ENCODE measurements at regions not wholly inside any gene's neighbourhood (a gene's known extent, or its start where the extent isn't known, plus 50 kb on each side); places are given as distances from the start of the nearest gene placed in this dataset.

DNA sequence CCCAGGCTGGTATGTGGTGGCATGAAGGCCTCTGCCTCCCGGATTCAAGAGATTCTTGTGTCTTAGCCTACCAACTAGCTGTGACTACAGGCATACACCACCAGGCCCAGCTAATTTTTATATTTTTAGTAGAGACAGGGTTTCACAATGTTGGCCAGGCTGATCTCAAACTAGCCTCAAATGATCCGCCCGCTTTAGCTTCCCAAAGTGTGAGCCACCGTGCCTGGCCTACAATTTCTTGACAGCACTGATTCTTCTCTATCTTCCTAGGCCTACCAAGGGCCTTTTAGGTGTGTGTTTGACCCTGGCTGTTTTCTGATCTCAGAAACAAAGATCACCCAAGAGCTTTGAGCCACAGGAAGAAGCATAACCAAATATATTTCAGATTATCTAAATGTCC lies 540.8 kb upstream of the ADAMTS5 start:
- no peaks in the 10 kb centered on the region for H3K4me1 Mint-ChIP-seq
- H3K4me3 Mint-ChIP-seq: no peak overlapping the region
- no peak overlapping the region for H3K4me3 ChIP-seq (ENCODE audit: low read length)
- no peaks in the 10 kb centered on the region for H3K36me3 ChIP-seq (ENCODE audit: control insufficient read depth in 2 of 3, insufficient read depth in 3 of 3, low read length in 3 of 3)
- H3K9me3 Mint-ChIP-seq: peaks cover 0 to 6% (median 0%) of the 10 kb centered on the region in 11 donors
- no peaks in the 10 kb centered on the region for H3K4me1 ChIP-seq (ENCODE audit: control insufficient read depth in 2 of 2, insufficient read depth in 2 of 2, low read length in 2 of 2)
- CTCF ChIA-PET: no interaction called here
- no peak overlapping the region for H3K27ac ChIP-seq (ENCODE audit: low read depth, low read length)
- no peaks in the 10 kb centered on the region for H3K27me3 Mint-ChIP-seq
- POLR2A ChIA-PET: no interaction called here
- no peak overlapping the region for H3K27ac Mint-ChIP-seq
- no peaks in the 10 kb centered on the region for H3K36me3 Mint-ChIP-seq
- intact Hi-C loops (cut with micrococcal nuclease): no loop called here
- DNase-seq (no peak), ATAC-seq (no peak)
- no peaks in the 10 kb centered on the region for H3K27me3 ChIP-seq (ENCODE audit: control insufficient read depth in 2 of 2, insufficient read depth in 2 of 2, low read length in 2 of 2)
- no peaks in the 10 kb centered on the region for H3K9me3 ChIP-seq (ENCODE audit: control insufficient read depth in 2 of 3, low read length in 3 of 3)

DNA sequence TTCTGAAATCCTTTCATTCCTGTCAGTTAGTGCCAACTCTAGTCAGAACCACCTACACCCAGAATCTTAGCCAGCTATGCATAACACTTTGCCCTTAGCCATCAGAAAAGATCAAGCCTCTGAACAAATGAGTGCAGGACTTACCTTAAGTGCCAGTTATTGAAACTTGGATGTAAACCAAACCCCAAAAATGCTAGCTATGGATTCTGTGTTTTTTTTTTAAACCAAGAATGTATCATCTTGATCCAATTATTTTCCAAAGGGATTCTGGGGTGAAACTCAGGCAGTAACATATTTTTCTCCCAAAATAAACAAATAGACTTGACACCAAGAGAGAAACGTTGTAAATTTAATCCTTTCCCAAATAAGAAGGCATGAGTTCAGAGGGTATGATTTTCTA lies 538.6 kb upstream of the ADAMTS5 start:
- DNase-seq (no peak), ATAC-seq (no peak)
- Histone ChIP-seq H3K4me3 (ENCODE audit: low read length) (no peak overlapping the region), H3K27ac (ENCODE audit: low read depth, low read length) (no peak overlapping the region), H3K27me3 (ENCODE audit: control insufficient read depth in 2 of 2, insufficient read depth in 2 of 2, low read length in 2 of 2) (no peaks in the 10 kb centered on the region), H3K9me3 (ENCODE audit: control insufficient read depth in 2 of 3, low read length in 3 of 3) (no peaks in the 10 kb centered on the region), H3K4me1 (ENCODE audit: control insufficient read depth in 2 of 2, insufficient read depth in 2 of 2, low read length in 2 of 2) (no peaks in the 10 kb centered on the region), H3K36me3 (ENCODE audit: control insufficient read depth in 2 of 3, insufficient read depth in 3 of 3, low read length in 3 of 3) (no peaks in the 10 kb centered on the region)
- intact Hi-C loops (cut with micrococcal nuclease): no loop called here
- no peak overlapping the region for H3K27ac Mint-ChIP-seq
- CTCF ChIA-PET: no interaction called here
- H3K4me3 Mint-ChIP-seq: no peak overlapping the region
- POLR2A ChIA-PET: no interaction called here
- H3K4me1 Mint-ChIP-seq: no peaks in the 10 kb centered on the region
- peaks cover 0 to 2% (median 0%) of the 10 kb centered on the region in 11 donors for H3K9me3 Mint-ChIP-seq
- H3K36me3 Mint-ChIP-seq: no peaks in the 10 kb centered on the region
- H3K27me3 Mint-ChIP-seq: no peaks in the 10 kb centered on the region

DNA sequence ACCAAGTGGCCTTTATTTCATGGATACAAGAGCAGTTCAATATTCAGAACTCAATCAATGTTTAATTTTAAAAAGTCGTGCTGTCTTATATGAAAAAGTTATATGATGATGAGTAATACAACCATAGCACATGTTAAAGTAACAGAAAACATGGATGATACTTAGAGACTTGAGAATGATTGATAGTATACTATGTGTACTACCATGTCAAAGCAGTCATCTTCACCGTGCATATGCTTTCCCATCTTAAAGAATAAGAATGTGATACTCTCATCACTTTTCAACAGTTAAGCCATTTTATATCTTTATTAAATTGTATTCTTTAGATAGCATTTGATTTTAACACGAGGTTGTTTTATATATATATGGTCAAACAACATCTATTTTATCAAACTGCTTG lies 535.9 kb upstream of the ADAMTS5 start:
- no peak for ATAC-seq
- H3K27me3 Mint-ChIP-seq: no peaks in the 10 kb centered on the region
- H3K9me3 Mint-ChIP-seq: peaks cover 0 to 2% (median 0%) of the 10 kb centered on the region in 11 donors
- Histone ChIP-seq H3K9me3 (ENCODE audit: control insufficient read depth in 2 of 3, low read length in 3 of 3) (no peaks in the 10 kb centered on the region), H3K4me3 (ENCODE audit: low read length) (no peak overlapping the region), H3K27me3 (ENCODE audit: control insufficient read depth in 2 of 2, insufficient read depth in 2 of 2, low read length in 2 of 2) (no peaks in the 10 kb centered on the region), H3K36me3 (ENCODE audit: control insufficient read depth in 2 of 3, insufficient read depth in 3 of 3, low read length in 3 of 3) (no peaks in the 10 kb centered on the region), H3K4me1 (ENCODE audit: control insufficient read depth in 2 of 2, insufficient read depth in 2 of 2, low read length in 2 of 2) (no peaks in the 10 kb centered on the region), H3K27ac (ENCODE audit: low read depth, low read length) (no peak overlapping the region)
- H3K27ac Mint-ChIP-seq: no peak overlapping the region
- H3K36me3 Mint-ChIP-seq: no peaks in the 10 kb centered on the region
- no peak overlapping the region for H3K4me3 Mint-ChIP-seq
- H3K4me1 Mint-ChIP-seq: no peaks in the 10 kb centered on the region
- CTCF ChIA-PET: no interaction called here
- intact Hi-C loops (cut with micrococcal nuclease): no loop called here
- DNase-seq: no peak
- POLR2A ChIA-PET: no interaction called here

DNA sequence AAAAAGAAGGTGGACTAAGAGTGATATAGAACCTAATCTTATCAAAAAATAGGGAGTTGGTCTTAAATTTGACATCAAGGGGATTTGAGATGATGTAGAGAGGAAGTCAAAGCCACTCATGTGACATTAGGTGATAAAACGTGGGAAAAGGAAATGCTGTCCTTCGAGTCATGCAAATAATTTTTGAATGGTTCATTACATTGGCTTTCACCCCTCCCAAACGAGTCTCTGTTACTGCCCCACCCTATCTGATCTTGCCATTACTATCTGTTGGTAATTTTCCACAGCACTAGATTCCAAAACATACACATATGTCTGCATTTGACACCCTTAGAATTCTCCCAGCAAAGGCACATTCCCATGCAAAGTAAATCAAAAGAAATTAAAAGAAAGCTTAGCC lies 531.1 kb upstream of the ADAMTS5 start:
- no peak for ATAC-seq
- Mint-ChIP-seq H3K36me3 (no peaks in the 10 kb centered on the region), H3K4me1 (no peaks in the 10 kb centered on the region), H3K9me3 (peaks cover 0 to 2% (median 0%) of the 10 kb centered on the region in 11 donors), H3K27ac (no peak overlapping the region), H3K27me3 (no peaks in the 10 kb centered on the region), H3K4me3 (no peak overlapping the region)
- intact Hi-C loops (cut with micrococcal nuclease): no loop called here
- H3K4me3 ChIP-seq (ENCODE audit: low read length): no peak overlapping the region
- H3K36me3 ChIP-seq (ENCODE audit: control insufficient read depth in 2 of 3, insufficient read depth in 3 of 3, low read length in 3 of 3): no peaks in the 10 kb centered on the region
- DNase-seq: no peak
- no peaks in the 10 kb centered on the region for H3K27me3 ChIP-seq (ENCODE audit: control insufficient read depth in 2 of 2, insufficient read depth in 2 of 2, low read length in 2 of 2)
- no peaks in the 10 kb centered on the region for H3K4me1 ChIP-seq (ENCODE audit: control insufficient read depth in 2 of 2, insufficient read depth in 2 of 2, low read length in 2 of 2)
- ChIA-PET CTCF (no interaction called here), POLR2A (no interaction called here)
- no peaks in the 10 kb centered on the region for H3K9me3 ChIP-seq (ENCODE audit: control insufficient read depth in 2 of 3, low read length in 3 of 3)
- H3K27ac ChIP-seq (ENCODE audit: low read depth, low read length): no peak overlapping the region

DNA sequence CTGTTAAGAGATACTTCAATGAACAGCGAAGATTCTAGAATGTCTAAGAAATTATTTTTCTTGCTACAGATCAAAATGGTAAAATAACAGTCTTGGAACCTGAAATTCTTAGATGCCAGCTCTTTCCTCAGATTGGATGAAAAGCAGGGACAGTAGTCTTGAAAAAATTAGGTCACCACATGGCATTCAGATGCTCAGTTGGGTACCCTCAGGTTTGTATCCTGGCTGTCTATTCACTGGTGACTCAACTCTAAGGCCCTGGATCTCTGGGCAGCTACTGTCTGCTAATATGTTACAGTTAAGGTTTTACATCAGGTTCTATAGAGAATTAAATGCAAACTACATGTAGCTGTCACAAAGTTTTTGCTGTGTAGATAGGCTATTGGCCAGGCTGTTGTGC lies 528.9 kb upstream of the ADAMTS5 start:
- POLR2A ChIA-PET: no interaction called here
- peaks cover 0 to 5% (median 0%) of the 10 kb centered on the region in 11 donors for H3K9me3 Mint-ChIP-seq
- no peak overlapping the region for H3K27ac ChIP-seq (ENCODE audit: low read depth, low read length)
- H3K4me3 Mint-ChIP-seq: no peak overlapping the region
- no peaks in the 10 kb centered on the region for H3K27me3 ChIP-seq (ENCODE audit: control insufficient read depth in 2 of 2, insufficient read depth in 2 of 2, low read length in 2 of 2)
- ATAC-seq (no peak), DNase-seq (no peak)
- H3K27ac Mint-ChIP-seq: no peak overlapping the region
- H3K9me3 ChIP-seq (ENCODE audit: control insufficient read depth in 2 of 3, low read length in 3 of 3): no peaks in the 10 kb centered on the region
- H3K4me1 ChIP-seq (ENCODE audit: control insufficient read depth in 2 of 2, insufficient read depth in 2 of 2, low read length in 2 of 2): no peaks in the 10 kb centered on the region
- no peaks in the 10 kb centered on the region for H3K36me3 ChIP-seq (ENCODE audit: control insufficient read depth in 2 of 3, insufficient read depth in 3 of 3, low read length in 3 of 3)
- no peaks in the 10 kb centered on the region for H3K27me3 Mint-ChIP-seq
- no peaks in the 10 kb centered on the region for H3K36me3 Mint-ChIP-seq
- no peak overlapping the region for H3K4me3 ChIP-seq (ENCODE audit: low read length)
- H3K4me1 Mint-ChIP-seq: no peaks in the 10 kb centered on the region
- intact Hi-C loops (cut with micrococcal nuclease): no loop called here
- CTCF ChIA-PET: no interaction called here

DNA sequence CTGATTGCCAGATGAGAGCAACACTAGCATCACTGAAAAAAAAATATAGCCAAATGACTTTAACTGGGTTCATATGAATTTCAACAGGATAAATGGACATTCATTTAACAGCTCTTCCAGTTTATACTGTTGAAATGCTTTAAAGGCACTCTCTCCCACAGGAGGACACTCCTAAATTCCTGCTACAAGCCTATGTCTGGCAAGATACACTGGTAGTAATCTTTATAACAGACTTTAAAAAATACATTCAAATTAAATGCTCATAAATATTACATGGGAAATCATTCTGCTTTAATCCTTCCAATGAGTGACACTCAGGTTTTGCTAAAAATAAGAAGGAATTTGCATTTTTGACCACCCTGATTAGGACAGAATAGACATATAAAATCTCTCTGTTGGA lies 526.7 kb upstream of the ADAMTS5 start:
- Histone ChIP-seq H3K9me3 (ENCODE audit: control insufficient read depth in 2 of 3, low read length in 3 of 3) (no peaks in the 10 kb centered on the region), H3K27ac (ENCODE audit: low read depth, low read length) (no peak overlapping the region), H3K27me3 (ENCODE audit: control insufficient read depth in 2 of 2, insufficient read depth in 2 of 2, low read length in 2 of 2) (no peaks in the 10 kb centered on the region), H3K4me1 (ENCODE audit: control insufficient read depth in 2 of 2, insufficient read depth in 2 of 2, low read length in 2 of 2) (no peaks in the 10 kb centered on the region), H3K36me3 (ENCODE audit: control insufficient read depth in 2 of 3, insufficient read depth in 3 of 3, low read length in 3 of 3) (no peaks in the 10 kb centered on the region), H3K4me3 (ENCODE audit: low read length) (no peak overlapping the region)
- H3K36me3 Mint-ChIP-seq: no peaks in the 10 kb centered on the region
- no peak overlapping the region for H3K4me3 Mint-ChIP-seq
- intact Hi-C loops (cut with micrococcal nuclease): no loop called here
- no peaks in the 10 kb centered on the region for H3K27me3 Mint-ChIP-seq
- H3K27ac Mint-ChIP-seq: no peak overlapping the region
- ChIA-PET POLR2A (no interaction called here), CTCF (no interaction called here)
- no peak for DNase-seq
- H3K9me3 Mint-ChIP-seq: peaks cover 0 to 5% (median 0%) of the 10 kb centered on the region in 11 donors
- H3K4me1 Mint-ChIP-seq: no peaks in the 10 kb centered on the region
- ATAC-seq: no peak

DNA sequence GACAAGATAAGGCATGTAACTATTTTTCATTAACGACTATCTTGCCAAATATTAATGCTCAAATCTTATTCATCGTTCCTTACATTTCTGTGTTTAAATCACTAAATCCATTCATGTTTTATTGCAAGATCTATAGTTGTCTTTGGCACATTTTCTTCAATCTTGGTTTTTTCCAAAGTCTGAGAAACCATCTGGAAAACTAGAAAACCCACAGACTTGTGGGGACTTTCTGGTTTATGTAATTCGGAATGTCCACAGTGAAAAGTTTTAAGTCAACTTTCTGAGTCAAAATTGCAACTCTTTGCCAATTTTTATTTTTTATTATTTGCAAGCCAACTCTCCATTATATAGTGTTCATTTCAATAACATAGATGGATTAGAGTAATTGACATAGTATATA lies 520.8 kb upstream of the ADAMTS5 start:
- no peak for ATAC-seq
- Mint-ChIP-seq H3K27ac (no peak overlapping the region), H3K4me3 (no peak overlapping the region), H3K4me1 (no peaks in the 10 kb centered on the region), H3K27me3 (no peaks in the 10 kb centered on the region), H3K36me3 (no peaks in the 10 kb centered on the region), H3K9me3 (peaks cover 0 to 5% (median 0%) of the 10 kb centered on the region in 11 donors)
- Histone ChIP-seq H3K27ac (ENCODE audit: low read depth, low read length) (no peak overlapping the region), H3K4me1 (ENCODE audit: control insufficient read depth in 2 of 2, insufficient read depth in 2 of 2, low read length in 2 of 2) (no peaks in the 10 kb centered on the region), H3K36me3 (ENCODE audit: control insufficient read depth in 2 of 3, insufficient read depth in 3 of 3, low read length in 3 of 3) (no peaks in the 10 kb centered on the region), H3K4me3 (ENCODE audit: low read length) (no peak overlapping the region), H3K27me3 (ENCODE audit: control insufficient read depth in 2 of 2, insufficient read depth in 2 of 2, low read length in 2 of 2) (no peaks in the 10 kb centered on the region), H3K9me3 (ENCODE audit: control insufficient read depth in 2 of 3, low read length in 3 of 3) (no peaks in the 10 kb centered on the region)
- no peak for DNase-seq
- CTCF ChIA-PET: no interaction called here
- intact Hi-C loops (cut with micrococcal nuclease): no loop called here
- POLR2A ChIA-PET: no interaction called here
